ENCODE measurements at regions not wholly inside any gene's neighbourhood (a gene's known extent, or its start where the extent isn't known, plus 50 kb on each side); places are given as distances from the start of the nearest gene placed in this dataset.
"Not testable (repeated sequence)": the region's sequence is repeated elsewhere in the genome, so short reads cannot be mapped to it uniquely, and the experiment has no call there.

DNA sequence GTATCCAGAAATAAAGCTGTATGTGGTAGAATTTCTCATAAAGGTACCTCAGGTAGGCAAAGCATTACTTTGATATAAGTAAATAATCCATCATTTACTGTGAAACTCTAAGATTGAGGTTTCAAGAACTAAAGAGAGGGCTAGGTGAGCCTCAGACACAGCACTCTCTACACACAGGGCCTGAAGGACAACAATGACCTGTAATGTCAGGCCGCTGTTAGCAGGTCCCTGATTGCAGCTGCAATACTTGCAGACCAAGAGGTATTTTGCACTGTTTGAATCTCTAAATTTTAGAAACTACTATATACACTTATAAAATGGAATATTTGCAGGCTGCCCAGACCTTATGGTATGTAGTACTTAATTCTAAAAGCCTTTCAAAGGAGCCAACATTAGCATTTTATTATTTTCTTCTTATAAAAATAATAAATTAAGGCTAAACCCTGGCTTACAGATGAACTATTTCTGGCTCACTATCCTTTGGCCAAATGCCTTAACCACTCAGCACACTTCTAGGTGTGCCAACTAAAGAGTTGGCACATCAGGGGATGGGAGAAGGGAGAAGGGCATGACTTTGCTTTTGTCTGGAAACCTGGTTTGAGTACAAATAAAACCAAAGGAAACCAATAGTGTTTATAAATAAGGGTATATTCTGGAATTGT is 66.7 kb upstream of the SLC39A10 start:
- peaks cover 2% of the 10 kb centered on the region in 2 donors for H3K4me1 ChIP-seq (replicated peaks in 1 of 2)
- in situ Hi-C loops (cut with MboI; ENCODE audit: low pct_unique_long_range_greater_than_20kb in 2 of 9, low sequenced_read_pairs in 9 of 9, unreplicated experiment in 9 of 9): no loop called here
- no peak overlapping the region for H3K4me3 ChIP-seq
- no peak overlapping the region for H3K27ac ChIP-seq
- 80 to 100% (median 100%) methylated on average over 1 of the region's 1 CpG; no CpG with 5 or more reads in 4 of the 10 experiments for WGBS, 10 experiments
- no peak for ATAC-seq (replicated peaks in 6 of 8)

GRCh38 chr2:195587966-195588365 is 69.1 kb upstream of the SLC39A10 start:
- Histone ChIP-seq H3K27ac (no peak overlapping the region), H3K4me3 (no peak overlapping the region), H3K4me1 (replicated peaks in 1 of 2) (no peaks in the 10 kb centered on the region)
- peak in 1 of 8 experiments; percentile 17 for ATAC-seq (replicated peaks in 6 of 8)
- in situ Hi-C loops (cut with MboI; ENCODE audit: low pct_unique_long_range_greater_than_20kb in 2 of 9, low sequenced_read_pairs in 9 of 9, unreplicated experiment in 9 of 9): no loop called here
- WGBS, 10 experiments: 46 to 90% (median 85%) methylated on average over 2 to 5 of the region's 5 CpGs

- in situ Hi-C loops (cut with MboI; ENCODE audit: low pct_unique_long_range_greater_than_20kb in 2 of 9, low sequenced_read_pairs in 9 of 9, unreplicated experiment in 9 of 9): no loop called here
- H3K4me3 ChIP-seq: no peak overlapping the region
- no peak overlapping the region for H3K27ac ChIP-seq
- H3K4me1 ChIP-seq (replicated peaks in 1 of 2): no peaks in the 10 kb centered on the region
- no peak for ATAC-seq (replicated peaks in 6 of 8)
- 60 to 70% (median 60%) methylated on average over 1 of the region's 1 CpG; no CpG with 5 or more reads in 7 of the 10 experiments for WGBS, 10 experiments
Measured at GRCh38 chr2:195586062-195586714, 70.8 kb upstream of the SLC39A10 start.

DNA sequence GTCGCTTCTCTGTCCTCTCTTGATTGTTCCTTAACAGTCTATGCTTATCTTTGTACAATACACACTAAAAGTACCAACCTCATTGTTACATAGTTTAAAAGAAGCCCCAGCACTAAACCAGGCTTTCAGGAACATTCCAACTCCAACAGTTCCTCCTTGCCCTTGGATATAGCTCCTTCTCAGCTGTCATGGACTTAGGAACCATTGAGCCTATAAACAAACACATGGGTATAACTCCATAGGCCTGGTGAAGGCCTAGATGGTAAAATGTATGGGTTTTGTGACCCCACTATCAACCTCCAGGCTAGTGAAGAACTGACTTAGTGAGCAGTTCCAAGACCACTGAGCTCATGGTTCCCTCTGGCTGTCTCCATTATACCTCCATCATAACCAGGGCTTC is 74.8 kb upstream of the SLC39A10 start:
- 73 to 100% (median 85%) methylated on average over 1 of the region's 1 CpG; no CpG with 5 or more reads in 2 of the 10 experiments for WGBS, 10 experiments
- Histone ChIP-seq H3K4me1 (replicated peaks in 1 of 2) (no peaks in the 10 kb centered on the region), H3K4me3 (no peak overlapping the region), H3K27ac (no peak overlapping the region)
- in situ Hi-C loops (cut with MboI; ENCODE audit: low pct_unique_long_range_greater_than_20kb in 2 of 9, low sequenced_read_pairs in 9 of 9, unreplicated experiment in 9 of 9): no loop called here
- no peak for ATAC-seq (replicated peaks in 6 of 8)

DNA sequence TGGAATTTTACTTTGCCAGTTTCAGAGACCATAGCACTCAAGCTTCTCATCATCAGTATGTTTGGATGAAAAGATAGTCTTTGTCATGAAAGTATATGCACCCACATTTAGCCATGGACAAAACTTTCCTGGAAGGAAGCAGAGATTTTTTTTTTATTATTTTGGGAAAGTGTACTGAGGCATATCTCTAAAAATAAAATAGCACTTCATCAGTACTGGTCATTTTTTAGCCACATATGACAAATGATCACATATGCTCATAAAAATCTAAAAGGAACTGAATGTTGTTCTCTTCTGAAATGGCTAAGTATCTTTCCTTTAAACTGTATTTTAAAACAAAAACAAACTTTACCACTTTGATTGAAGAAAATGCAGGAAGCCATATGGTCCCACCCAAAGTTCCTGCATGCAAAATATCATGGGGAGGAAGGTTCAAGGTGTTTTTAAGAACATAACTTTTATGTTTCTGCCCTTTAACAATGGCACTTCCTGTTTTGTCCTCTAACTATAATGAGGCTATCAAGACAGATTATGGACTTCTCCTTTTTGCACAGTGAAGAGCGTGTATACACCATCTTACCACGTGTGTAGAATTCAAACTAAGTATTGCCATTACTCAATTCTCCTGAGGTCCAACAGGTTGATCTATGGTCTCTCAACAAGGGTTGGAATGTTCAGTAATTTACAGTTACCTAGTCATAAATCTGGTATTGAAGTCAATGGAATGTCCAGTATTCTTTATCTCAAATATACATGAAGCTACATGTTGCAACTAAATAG is 77.1 kb upstream of the SLC39A10 start:
- no peak for ATAC-seq (replicated peaks in 6 of 8)
- no peak overlapping the region for H3K4me3 ChIP-seq
- 64 to 100% (median 95%) methylated on average over 1 to 2 of the region's 2 CpGs; no CpG with 5 or more reads in 3 of the 10 experiments for WGBS, 10 experiments
- no peaks in the 10 kb centered on the region for H3K4me1 ChIP-seq (replicated peaks in 1 of 2)
- H3K27ac ChIP-seq: no peak overlapping the region
- in situ Hi-C loops (cut with MboI; ENCODE audit: low pct_unique_long_range_greater_than_20kb in 2 of 9, low sequenced_read_pairs in 9 of 9, unreplicated experiment in 9 of 9): no loop called here

DNA sequence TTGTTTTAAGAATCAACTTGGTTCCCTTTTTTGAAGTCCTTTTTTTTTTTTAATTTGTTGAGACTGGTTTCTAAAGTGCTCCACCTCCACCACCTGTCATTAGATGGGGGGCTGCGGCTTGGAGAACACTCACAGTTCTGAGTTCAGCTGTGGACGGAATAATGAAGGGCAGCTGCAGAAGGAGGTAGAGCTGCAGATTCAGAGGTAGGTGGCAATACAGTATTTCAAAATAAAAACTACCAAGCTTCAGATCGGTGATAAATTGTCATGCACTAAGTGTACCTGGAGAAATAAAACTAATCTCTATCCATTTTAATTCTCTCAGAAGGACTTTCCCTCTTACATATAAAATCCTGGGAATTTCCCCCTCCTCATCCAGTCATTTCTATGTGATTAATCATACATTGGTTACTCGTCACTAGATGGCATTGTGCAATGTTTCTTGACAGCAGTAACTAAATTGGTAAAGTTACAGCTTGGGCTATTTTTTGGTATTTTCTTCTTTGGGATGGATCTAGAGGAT is 81.1 kb upstream of the SLC39A10 start:
- WGBS, 10 experiments: 0 to 90% (median 70%) methylated on average over 1 to 4 of the region's 4 CpGs; no CpG with 5 or more reads in 1 of the 10 experiments

DNA sequence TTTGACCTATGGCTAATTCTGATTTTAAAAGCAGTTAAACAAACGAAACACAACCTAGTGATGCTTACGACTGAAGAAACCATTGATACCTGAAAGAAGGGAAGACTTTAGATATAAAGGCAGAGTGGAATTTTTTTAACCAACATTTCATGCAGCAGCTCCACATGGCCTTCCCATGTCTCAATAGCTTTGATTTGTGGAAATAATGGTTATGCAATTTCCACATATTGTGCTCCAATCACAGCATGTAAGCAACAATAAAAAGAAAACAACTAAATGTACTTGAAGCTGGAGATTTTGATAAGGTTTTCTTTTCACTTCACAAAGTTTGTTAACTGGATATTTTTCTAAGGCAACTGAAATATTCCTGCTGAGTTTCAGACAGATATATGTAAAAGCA is 82.0 kb upstream of the SLC39A10 start:
- in situ Hi-C loops (cut with MboI; ENCODE audit: low pct_unique_long_range_greater_than_20kb in 2 of 9, low sequenced_read_pairs in 9 of 9, unreplicated experiment in 9 of 9): no loop called here
- Histone ChIP-seq H3K4me1 (replicated peaks in 1 of 2) (no peaks in the 10 kb centered on the region), H3K27ac (no peak overlapping the region), H3K4me3 (no peak overlapping the region)
- ATAC-seq (replicated peaks in 6 of 8): no peak
- 66 to 94% (median 84%) methylated on average over 2 of the region's 2 CpGs for WGBS, 10 experiments

More for the DNA sequence above, 81.1 kb upstream of the SLC39A10 start:
- H3K4me3 ChIP-seq: no peak overlapping the region
- H3K27ac ChIP-seq: no peak overlapping the region
- ATAC-seq (replicated peaks in 6 of 8): peak in 3 of 8 experiments; percentile 54 to 82 (median 79)
- in situ Hi-C loops (cut with MboI; ENCODE audit: low pct_unique_long_range_greater_than_20kb in 2 of 9, low sequenced_read_pairs in 9 of 9, unreplicated experiment in 9 of 9): no loop called here
- no peaks in the 10 kb centered on the region for H3K4me1 ChIP-seq (replicated peaks in 1 of 2)

- Histone ChIP-seq H3K4me1 (replicated peaks in 1 of 2) (no peaks in the 10 kb centered on the region), H3K4me3 (no peak overlapping the region), H3K27ac (no peak overlapping the region)
- no peak for ATAC-seq (replicated peaks in 6 of 8)
- in situ Hi-C loops (cut with MboI; ENCODE audit: low pct_unique_long_range_greater_than_20kb in 2 of 9, low sequenced_read_pairs in 9 of 9, unreplicated experiment in 9 of 9): no loop called here
- WGBS, 10 experiments: 50 to 100% (median 82%) methylated on average over 1 to 3 of the region's 3 CpGs; no CpG with 5 or more reads in 3 of the 10 experiments
Measured at GRCh38 chr2:195574312-195574711, 82.7 kb upstream of the SLC39A10 start.

DNA sequence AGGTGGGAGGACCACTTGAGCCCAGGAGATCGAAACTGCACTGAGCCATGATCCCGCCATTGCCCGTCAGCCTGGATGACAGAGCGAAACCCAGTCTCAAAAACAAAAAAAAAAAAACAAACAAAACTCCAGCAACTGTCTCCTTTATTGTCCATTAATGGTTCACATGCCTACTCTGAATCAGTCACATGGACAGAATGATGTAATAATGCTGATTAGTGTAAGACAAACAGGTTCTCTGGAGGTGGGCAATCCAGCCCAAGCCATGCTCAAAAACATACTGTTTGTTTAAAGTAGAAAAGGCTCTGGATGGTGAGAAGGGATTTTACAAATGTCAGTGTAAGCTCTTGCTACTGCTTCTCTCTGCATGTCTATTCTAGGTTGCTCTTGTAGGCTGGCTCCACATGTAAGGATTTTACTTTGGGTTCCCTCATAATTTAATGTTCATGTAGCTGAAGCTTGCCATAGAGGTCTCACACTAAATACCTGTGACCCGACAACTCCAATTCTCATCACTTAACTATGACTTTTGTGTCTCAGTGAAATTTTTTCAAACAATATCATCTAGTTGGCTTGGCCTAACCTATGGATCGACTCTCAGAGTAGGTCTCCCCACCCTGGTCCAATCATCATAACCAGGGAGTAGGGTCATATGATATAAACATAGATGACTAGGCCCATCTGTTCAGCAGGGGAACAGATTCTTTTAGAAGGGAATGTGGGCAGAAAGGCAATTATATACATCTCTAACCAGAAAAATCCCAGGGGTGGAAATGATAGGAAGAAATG is 83.9 kb upstream of the SLC39A10 start:
- ATAC-seq (replicated peaks in 6 of 8): peak in 1 of 8 experiments; percentile 40
- H3K27ac ChIP-seq: no peak overlapping the region
- 81 to 100% (median 90%) methylated on average over 2 to 6 of the region's 6 CpGs; no CpG with 5 or more reads in 3 of the 10 experiments for WGBS, 10 experiments
- in situ Hi-C loops (cut with MboI; ENCODE audit: low pct_unique_long_range_greater_than_20kb in 2 of 9, low sequenced_read_pairs in 9 of 9, unreplicated experiment in 9 of 9): no loop called here
- H3K4me3 ChIP-seq: no peak overlapping the region
- H3K4me1 ChIP-seq (replicated peaks in 1 of 2): no peaks in the 10 kb centered on the region

DNA sequence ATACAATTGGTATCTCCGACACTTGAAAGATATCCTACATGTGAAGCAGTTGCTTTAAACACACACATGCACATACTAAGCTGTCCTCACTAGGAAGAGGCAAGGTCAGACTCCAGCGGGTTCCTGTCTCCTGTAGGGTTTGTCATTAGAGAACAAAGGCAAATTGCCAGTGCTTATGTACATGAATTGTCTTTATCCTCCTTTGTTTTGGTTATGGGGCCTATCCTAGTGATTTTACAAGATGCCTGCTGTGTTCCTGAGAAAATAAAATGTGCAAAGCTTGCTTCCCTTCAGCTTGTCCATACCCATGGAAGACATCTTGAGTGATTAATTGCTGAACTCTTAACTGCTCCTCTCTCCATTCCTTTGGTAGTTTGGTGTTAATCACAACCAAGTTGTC is 86.7 kb upstream of the SLC39A10 start:
- no peak for ATAC-seq (replicated peaks in 6 of 8)
- WGBS, 10 experiments: 22 to 100% (median 73%) methylated on average over 1 to 2 of the region's 2 CpGs
- Histone ChIP-seq H3K27ac (no peak overlapping the region), H3K4me3 (no peak overlapping the region), H3K4me1 (replicated peaks in 1 of 2) (no peaks in the 10 kb centered on the region)
- in situ Hi-C loops (cut with MboI; ENCODE audit: low pct_unique_long_range_greater_than_20kb in 2 of 9, low sequenced_read_pairs in 9 of 9, unreplicated experiment in 9 of 9): no loop called here

GRCh38 chr2:195569255-195569654 is 87.8 kb upstream of the SLC39A10 start:
- Histone ChIP-seq H3K4me1 (replicated peaks in 1 of 2) (no peaks in the 10 kb centered on the region), H3K27ac (no peak overlapping the region), H3K4me3 (no peak overlapping the region)
- in situ Hi-C loops (cut with MboI; ENCODE audit: low pct_unique_long_range_greater_than_20kb in 2 of 9, low sequenced_read_pairs in 9 of 9, unreplicated experiment in 9 of 9): no loop called here
- WGBS, 10 experiments: 61 to 95% (median 86%) methylated on average over 1 to 3 of the region's 3 CpGs; no CpG with 5 or more reads in 3 of the 10 experiments
- no peak for ATAC-seq (replicated peaks in 6 of 8)

DNA sequence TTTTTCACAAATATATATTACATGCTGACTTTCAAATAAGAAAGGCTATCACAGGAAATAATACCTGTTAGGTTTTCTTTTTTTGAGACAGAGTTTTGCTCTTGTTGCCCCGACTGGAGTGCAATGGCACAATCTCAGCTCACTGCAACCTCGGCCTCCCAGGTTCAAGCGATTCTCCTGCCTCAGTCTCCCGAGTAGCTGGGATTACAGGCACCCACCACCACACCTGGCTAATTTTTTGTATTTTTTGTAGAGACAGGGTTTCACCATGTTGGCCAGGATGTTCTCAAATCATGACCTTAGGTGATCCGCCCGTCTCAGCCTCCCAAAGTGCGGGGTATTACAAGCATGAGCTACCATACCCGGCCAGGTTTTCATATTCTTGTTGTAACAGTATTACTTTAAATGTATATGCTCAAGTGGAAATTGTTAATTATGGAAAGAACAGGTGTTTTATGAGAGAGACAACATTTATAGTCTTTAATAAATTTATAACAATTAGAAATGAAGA is 92.3 kb upstream of the SLC39A10 start:
- 80 to 90% (median 84%) methylated on average over 2 to 7 of the region's 8 CpGs; no CpG with 5 or more reads in 5 of the 10 experiments for WGBS, 10 experiments
- H3K27ac ChIP-seq; H3K4me3 ChIP-seq; ATAC-seq (replicated peaks in 6 of 8); in situ Hi-C loops (cut with MboI; ENCODE audit: low pct_unique_long_range_greater_than_20kb in 2 of 9, low sequenced_read_pairs in 9 of 9, unreplicated experiment in 9 of 9); H3K4me1 ChIP-seq (replicated peaks in 1 of 2): not testable (repeated sequence)

Data from motor neuron (in vitro differentiated cells).